K562 (cell line): ENCODE measurements at regions not wholly inside any gene's neighbourhood (a gene's known extent, or its start where the extent isn't known, plus 50 kb on each side); places are given as distances from the start of the nearest gene placed in this dataset.

Experiments used
- ATF7 ChIP-seq: fragments of 450-650 bp; IDR thresholded peaks from 2 replicates; pipeline ENCODE4 v1.7.1; 2014; ENCODE audit warnings: mild to moderate bottlenecking, moderate library complexity
- BMI1 ChIP-seq: fragments of 150-350 bp; IDR thresholded peaks from 2 replicates; pipeline ENCODE4 v1.6.1; 2014; ENCODE audit warnings: low read length
- CREBBP ChIP-seq: IDR thresholded peaks from one replicate; pipeline ENCODE4 v1.6.1; 2012; ENCODE audit warnings: low read depth, mild to moderate bottlenecking, control low read depth, inconsistent platforms, low read length
- DACH1 ChIP-seq: fragments of 450-650 bp; IDR thresholded peaks from 2 replicates; pipeline ENCODE4 v1.6.1; 2018; ENCODE audit not compliant: partially characterized antibody
- DNMT1 ChIP-seq: fragments of 450-650 bp; IDR thresholded peaks from 2 replicates; pipeline ENCODE4 v1.6.1; 2016; ENCODE audit warnings: antibody characterized with exemption, mild to moderate bottlenecking
- ELF1 ChIP-seq: fragments of 200-800 bp; sonication (Bioruptor generic); IDR thresholded peaks from 2 replicates; pipeline ENCODE4 v1.6.1; 2016; ENCODE audit warnings: missing genetic modification characterization, missing compliant biosample characterization
- ELF4 ChIP-seq: fragments of 450-650 bp; formaldehyde crosslinking; IDR thresholded peaks from 2 replicates; pipeline ENCODE4 v1.4.0; 2022; ENCODE audit warnings: missing genetic modification characterization
- KDM5B ChIP-seq: fragments of 200-600 bp; sonication (generic); IDR thresholded peaks from 2 replicates; pipeline ENCODE4 v1.6.1; 2012; ENCODE audit warnings: low read depth, mild to moderate bottlenecking, moderate library complexity, low read length, control low read depth, inconsistent platforms; ENCODE audit not compliant: insufficient replicate concordance
- POLR2A ChIP-seq: fragments of 450-650 bp; conservative IDR thresholded peaks from 2 replicates; pipeline ENCODE4 v1.6.1; 2016
- RCOR1 ChIP-seq, 2 experiments: IDR thresholded peaks; 2 replicates each; pipeline ENCODE4 v1.6.1; 2012; ENCODE audit warnings: low read depth in 2 of 2, low read length in 2 of 2, borderline replicate concordance in 1 of 2, improper control_type of control experiment in 1 of 2
- SIX5 ChIP-seq, 2 experiments: IDR thresholded peaks; 2 replicates each; pipeline ENCODE4 v1.6.1; 2011; ENCODE audit warnings: low read length in 2 of 2, borderline replicate concordance in 1 of 2, low read depth in 1 of 2, mild to moderate bottlenecking in 1 of 2, moderate library complexity in 1 of 2; ENCODE audit not compliant: insufficient read depth in 1 of 2
- ZBTB17 ChIP-seq: fragments of 450-650 bp; formaldehyde crosslinking; IDR thresholded peaks from 2 replicates; pipeline ENCODE4 v1.4.0; 2020; ENCODE audit warnings: mild to moderate bottlenecking
- ZNF217 ChIP-seq: sonication (generic); formaldehyde crosslinking; IDR thresholded peaks from 2 replicates; pipeline ENCODE4 v1.8.0; 2022; ENCODE audit warnings: mild to moderate bottlenecking, missing genetic modification reagents
- ZNF274 ChIP-seq: IDR thresholded peaks from 2 replicates; pipeline ENCODE4 v1.6.1; 2011; ENCODE audit warnings: low read depth, mild to moderate bottlenecking, low read length, moderate library complexity, borderline replicate concordance
- ZNF76 ChIP-seq: fragments of 250-450 bp; sonication (Bioruptor Pico); IDR thresholded peaks from 2 replicates; pipeline ENCODE4 v1.4.0; 2020; ENCODE audit warnings: mild to moderate bottlenecking, moderate library complexity, borderline replicate concordance
- ZNF778 ChIP-seq: fragments of 450-650 bp; formaldehyde crosslinking; IDR thresholded peaks from 2 replicates; pipeline ENCODE4 v1.4.0; 2020; ENCODE audit warnings: mild to moderate bottlenecking, moderate library complexity
- TF ChIP-seq, protein P1 (sequence below): sonication (generic); formaldehyde crosslinking; IDR thresholded peaks from 2 replicates; pipeline ENCODE4 v1.8.0; 2023; ENCODE audit warnings: missing genetic modification reagents, mild to moderate bottlenecking, borderline replicate concordance
- TF ChIP-seq, protein P2 (sequence below), 3 experiments: fragments of 200-800 bp in 1 of 3; fragments of 250-450 bp in 1 of 3; fragments of 450-650 bp in 1 of 3; sonication (Bioruptor Pico) in 1 of 3; sonication (Bioruptor generic) in 1 of 3; formaldehyde crosslinking in 1 of 3; IDR thresholded peaks; 2 replicates each; pipeline versions ENCODE4 v1.6.1 to v1.8.0; 2016 to 2022; ENCODE audit warnings: mild to moderate bottlenecking in 2 of 3, missing genetic modification characterization in 2 of 3, missing compliant biosample characterization in 1 of 3, moderate library complexity in 1 of 3

DNA sequence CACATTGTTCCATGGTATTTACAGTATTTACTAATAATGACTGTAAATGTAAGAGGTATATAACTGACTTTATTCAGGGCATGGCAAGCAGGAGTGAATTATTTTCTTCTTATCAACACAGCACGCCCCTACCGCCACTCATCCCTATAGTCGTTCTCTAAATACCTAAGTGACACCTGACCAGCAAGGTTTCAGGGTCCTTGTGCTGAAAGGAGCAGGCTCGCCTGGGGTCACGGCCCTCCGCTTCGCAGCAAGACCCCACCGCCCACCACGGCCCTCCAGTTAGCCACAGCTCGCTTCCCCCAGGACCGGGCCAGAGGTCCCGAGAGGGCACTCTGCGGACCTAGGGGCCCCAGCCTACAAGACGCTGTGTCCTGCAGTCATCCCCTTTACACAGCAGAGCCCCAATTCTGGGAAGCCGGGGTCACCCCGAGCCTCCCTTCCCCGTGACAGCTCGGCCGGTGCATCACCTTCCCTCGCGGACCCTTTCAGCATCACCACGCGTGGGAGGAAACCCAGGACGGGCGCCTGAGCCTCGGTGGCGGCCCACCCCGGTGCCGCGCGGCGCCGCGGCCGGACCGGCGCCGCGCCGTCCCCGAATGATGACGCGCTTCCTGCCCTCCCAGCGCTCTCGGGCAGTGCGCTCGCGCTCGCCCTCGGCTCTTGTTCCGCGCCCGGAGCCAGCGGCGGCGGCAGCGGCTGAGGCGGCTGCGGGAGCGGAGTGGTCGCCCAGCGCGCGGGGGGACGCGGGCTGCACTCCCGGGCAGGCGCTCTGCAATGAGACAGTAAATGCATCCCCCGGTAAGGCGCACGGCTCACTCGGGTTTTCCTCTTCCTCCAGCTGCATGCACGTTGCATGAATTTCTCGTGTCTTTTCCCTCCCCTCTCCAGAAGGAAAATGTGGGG is 225.1 kb upstream of the C2CD4B start, which contains the start of gene TLN2 (continued):
- TF ChIP-seq, protein P1, sequence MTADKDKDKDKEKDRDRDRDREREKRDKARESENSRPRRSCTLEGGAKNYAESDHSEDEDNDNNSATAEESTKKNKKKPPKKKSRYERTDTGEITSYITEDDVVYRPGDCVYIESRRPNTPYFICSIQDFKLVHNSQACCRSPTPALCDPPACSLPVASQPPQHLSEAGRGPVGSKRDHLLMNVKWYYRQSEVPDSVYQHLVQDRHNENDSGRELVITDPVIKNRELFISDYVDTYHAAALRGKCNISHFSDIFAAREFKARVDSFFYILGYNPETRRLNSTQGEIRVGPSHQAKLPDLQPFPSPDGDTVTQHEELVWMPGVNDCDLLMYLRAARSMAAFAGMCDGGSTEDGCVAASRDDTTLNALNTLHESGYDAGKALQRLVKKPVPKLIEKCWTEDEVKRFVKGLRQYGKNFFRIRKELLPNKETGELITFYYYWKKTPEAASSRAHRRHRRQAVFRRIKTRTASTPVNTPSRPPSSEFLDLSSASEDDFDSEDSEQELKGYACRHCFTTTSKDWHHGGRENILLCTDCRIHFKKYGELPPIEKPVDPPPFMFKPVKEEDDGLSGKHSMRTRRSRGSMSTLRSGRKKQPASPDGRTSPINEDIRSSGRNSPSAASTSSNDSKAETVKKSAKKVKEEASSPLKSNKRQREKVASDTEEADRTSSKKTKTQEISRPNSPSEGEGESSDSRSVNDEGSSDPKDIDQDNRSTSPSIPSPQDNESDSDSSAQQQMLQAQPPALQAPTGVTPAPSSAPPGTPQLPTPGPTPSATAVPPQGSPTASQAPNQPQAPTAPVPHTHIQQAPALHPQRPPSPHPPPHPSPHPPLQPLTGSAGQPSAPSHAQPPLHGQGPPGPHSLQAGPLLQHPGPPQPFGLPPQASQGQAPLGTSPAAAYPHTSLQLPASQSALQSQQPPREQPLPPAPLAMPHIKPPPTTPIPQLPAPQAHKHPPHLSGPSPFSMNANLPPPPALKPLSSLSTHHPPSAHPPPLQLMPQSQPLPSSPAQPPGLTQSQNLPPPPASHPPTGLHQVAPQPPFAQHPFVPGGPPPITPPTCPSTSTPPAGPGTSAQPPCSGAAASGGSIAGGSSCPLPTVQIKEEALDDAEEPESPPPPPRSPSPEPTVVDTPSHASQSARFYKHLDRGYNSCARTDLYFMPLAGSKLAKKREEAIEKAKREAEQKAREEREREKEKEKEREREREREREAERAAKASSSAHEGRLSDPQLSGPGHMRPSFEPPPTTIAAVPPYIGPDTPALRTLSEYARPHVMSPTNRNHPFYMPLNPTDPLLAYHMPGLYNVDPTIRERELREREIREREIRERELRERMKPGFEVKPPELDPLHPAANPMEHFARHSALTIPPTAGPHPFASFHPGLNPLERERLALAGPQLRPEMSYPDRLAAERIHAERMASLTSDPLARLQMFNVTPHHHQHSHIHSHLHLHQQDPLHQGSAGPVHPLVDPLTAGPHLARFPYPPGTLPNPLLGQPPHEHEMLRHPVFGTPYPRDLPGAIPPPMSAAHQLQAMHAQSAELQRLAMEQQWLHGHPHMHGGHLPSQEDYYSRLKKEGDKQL, result no peak
- TF ChIP-seq DNMT1 (no peak), ZNF778 (no peak), KDM5B (peak; percentile 97), ZNF217 (no peak), ZNF274 (no peak), CREBBP (no peak), ZBTB17 (CRISPR knock-in tag) (0 out of 2 replicates have a peak, but pooled peaks have one; percentile 48), DACH1 (no peak), BMI1 (no peak), ELF4 (no peak), ELF1 (no peak), ATF7 (peak; percentile 67), SIX5 (IDR thresholded peaks at IDR 0.05; ENCODE audit: borderline replicate concordance in 1 of 2, insufficient read depth in 1 of 2, low read depth in 1 of 2, low read length in 2 of 2) (peak; percentile 9 to 29; a peak in 1 of 4 replicates), ZNF76 (CRISPR knock-in tag) (no peak), RCOR1 (IDR thresholded peaks at IDR 0.05; ENCODE audit: borderline replicate concordance in 1 of 2, low read depth in 2 of 2, low read length in 2 of 2) (peak in 1 of 2 experiments; percentile 6; a peak in 1 of 4 replicates), POLR2A (peak; percentile 85)
- TF ChIP-seq, protein P2, sequence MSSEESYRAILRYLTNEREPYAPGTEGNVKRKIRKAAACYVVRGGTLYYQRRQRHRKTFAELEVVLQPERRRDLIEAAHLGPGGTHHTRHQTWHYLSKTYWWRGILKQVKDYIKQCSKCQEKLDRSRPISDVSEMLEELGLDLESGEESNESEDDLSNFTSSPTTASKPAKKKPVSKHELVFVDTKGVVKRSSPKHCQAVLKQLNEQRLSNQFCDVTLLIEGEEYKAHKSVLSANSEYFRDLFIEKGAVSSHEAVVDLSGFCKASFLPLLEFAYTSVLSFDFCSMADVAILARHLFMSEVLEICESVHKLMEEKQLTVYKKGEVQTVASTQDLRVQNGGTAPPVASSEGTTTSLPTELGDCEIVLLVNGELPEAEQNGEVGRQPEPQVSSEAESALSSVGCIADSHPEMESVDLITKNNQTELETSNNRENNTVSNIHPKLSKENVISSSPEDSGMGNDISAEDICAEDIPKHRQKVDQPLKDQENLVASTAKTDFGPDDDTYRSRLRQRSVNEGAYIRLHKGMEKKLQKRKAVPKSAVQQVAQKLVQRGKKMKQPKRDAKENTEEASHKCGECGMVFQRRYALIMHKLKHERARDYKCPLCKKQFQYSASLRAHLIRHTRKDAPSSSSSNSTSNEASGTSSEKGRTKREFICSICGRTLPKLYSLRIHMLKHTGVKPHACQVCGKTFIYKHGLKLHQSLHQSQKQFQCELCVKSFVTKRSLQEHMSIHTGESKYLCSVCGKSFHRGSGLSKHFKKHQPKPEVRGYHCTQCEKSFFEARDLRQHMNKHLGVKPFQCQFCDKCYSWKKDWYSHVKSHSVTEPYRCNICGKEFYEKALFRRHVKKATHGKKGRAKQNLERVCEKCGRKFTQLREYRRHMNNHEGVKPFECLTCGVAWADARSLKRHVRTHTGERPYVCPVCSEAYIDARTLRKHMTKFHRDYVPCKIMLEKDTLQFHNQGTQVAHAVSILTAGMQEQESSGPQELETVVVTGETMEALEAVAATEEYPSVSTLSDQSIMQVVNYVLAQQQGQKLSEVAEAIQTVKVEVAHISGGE (CRISPR knock-in tag; IDR thresholded peaks at IDR 0.05), result peak in 1 of 3 experiments; percentile 86; a peak in 3 of 6 replicates
